ENCODE measurements at regions not wholly inside any gene's neighbourhood (a gene's known extent, or its start where the extent isn't known, plus 50 kb on each side); places are given as distances from the start of the nearest gene placed in this dataset.

DNA sequence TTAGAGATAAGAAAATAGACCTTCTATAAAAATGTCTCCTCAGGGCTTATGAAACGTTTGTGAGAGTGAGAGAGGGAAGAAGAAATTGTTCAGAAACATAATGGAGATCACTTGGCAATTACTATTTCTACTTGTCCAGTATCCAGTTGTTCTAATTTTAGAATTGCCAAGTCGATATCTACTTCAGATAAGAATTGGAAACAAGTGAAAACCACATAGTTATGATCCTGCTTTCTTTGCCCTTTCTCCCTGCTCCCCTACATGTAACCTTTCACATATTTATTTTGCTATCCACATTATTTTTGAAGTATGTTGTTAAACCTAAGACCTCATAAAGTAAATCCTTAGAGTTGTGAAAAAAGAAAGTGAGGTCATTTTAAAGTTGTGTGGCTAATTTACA is 1154.7 kb upstream of the ADGRL2 start:
- Mint-ChIP-seq H3K27ac (no peak overlapping the region), H3K4me1 (ENCODE audit: low read depth) (no peaks in the 10 kb centered on the region), H3K36me3 (ENCODE audit: low read depth) (no peaks in the 10 kb centered on the region), H3K9me3 (no peaks in the 10 kb centered on the region), H3K27me3 (ENCODE audit: low read depth) (no peaks in the 10 kb centered on the region), H3K4me3 (no peak overlapping the region)

DNA sequence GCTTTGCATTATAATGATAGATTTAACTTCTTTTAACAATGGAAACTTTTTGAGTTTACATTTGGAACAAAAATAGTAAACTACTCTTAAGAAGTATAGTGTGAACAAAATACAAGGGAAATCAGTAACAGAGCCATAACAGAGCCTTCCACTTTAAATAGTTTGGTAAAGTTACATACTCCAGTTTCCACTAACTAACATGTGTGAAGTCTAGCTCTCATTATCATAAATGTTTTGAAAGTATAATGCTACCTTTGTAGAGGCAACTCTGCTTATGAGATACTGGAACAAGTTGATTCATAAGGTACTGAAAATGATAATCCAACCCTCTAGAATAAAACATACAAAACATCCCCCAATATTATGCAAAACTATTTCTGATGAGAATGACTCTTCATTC is 1155.1 kb upstream of the ADGRL2 start:
- no peaks in the 10 kb centered on the region for H3K27me3 Mint-ChIP-seq (ENCODE audit: low read depth)
- no peak overlapping the region for H3K4me3 Mint-ChIP-seq
- H3K4me1 Mint-ChIP-seq (ENCODE audit: low read depth) = peaks cover 1% of the 10 kb centered on the region
- H3K9me3 Mint-ChIP-seq = no peaks in the 10 kb centered on the region
- H3K36me3 Mint-ChIP-seq (ENCODE audit: low read depth) = no peaks in the 10 kb centered on the region
- no peak overlapping the region for H3K27ac Mint-ChIP-seq

DNA sequence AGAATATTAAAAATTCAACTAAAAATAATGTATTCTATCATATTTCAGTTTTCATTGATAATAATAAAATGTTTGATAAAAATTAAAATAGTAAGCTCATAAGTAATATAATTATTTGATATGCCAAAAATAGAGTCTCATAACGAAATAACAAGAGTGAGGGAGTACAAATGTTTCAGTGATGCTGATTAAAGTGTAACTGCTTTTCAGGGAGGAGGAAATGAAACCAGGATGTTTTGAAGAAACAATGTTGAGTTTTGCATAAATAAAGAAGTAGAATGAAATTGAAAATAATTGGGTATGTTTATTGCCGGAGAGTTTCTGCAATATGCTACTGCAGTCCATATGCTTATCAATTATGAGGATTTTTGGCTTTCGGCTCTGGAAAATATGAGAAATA is 1159.8 kb upstream of the ADGRL2 start:
- no peak overlapping the region for H3K27ac Mint-ChIP-seq
- no peak overlapping the region for H3K4me3 Mint-ChIP-seq
- H3K4me1 Mint-ChIP-seq (ENCODE audit: low read depth) = peaks cover 1% of the 10 kb centered on the region

DNA sequence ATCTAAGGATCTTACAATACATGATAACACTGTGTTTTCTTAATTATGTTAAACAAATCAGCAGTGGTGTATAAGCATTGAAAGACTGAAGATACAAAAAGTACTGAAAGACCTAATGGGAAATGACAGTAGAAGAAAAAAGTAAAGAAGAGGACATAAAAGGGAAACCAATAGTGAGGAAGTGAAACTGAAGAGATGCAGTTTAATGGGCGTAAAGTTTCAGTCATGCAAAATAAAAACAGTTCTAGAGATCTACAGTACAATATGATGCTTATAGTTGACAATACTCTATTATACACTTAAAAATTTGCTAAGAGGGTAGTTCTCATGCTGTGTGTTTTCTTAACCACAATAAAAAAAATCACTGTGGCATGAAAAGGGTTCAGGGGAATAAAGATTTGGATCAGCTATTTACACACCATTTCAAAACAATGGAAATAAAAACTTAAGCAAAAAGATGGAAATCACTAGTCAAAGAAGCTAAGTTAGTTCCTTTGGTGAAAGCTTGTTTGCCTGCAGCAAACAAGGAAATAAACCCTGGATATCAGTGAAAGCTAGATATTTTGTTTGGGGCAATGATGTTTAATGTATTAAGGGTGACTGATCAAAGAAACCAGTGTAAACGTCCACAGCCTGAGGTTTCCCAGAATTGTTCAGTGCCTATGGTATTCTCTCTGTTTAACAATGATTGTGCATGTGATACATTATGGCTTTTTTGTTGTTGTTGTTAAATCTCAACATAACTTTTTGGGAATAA is 1160.8 kb upstream of the ADGRL2 start:
- Mint-ChIP-seq H3K36me3 (ENCODE audit: low read depth) (no peaks in the 10 kb centered on the region), H3K27ac (no peak overlapping the region)

More for the DNA sequence above, 1159.8 kb upstream of the ADGRL2 start:
- no peaks in the 10 kb centered on the region for H3K36me3 Mint-ChIP-seq (ENCODE audit: low read depth)
- H3K9me3 Mint-ChIP-seq = peaks cover 14% of the 10 kb centered on the region
- H3K27me3 Mint-ChIP-seq (ENCODE audit: low read depth) = no peaks in the 10 kb centered on the region

DNA sequence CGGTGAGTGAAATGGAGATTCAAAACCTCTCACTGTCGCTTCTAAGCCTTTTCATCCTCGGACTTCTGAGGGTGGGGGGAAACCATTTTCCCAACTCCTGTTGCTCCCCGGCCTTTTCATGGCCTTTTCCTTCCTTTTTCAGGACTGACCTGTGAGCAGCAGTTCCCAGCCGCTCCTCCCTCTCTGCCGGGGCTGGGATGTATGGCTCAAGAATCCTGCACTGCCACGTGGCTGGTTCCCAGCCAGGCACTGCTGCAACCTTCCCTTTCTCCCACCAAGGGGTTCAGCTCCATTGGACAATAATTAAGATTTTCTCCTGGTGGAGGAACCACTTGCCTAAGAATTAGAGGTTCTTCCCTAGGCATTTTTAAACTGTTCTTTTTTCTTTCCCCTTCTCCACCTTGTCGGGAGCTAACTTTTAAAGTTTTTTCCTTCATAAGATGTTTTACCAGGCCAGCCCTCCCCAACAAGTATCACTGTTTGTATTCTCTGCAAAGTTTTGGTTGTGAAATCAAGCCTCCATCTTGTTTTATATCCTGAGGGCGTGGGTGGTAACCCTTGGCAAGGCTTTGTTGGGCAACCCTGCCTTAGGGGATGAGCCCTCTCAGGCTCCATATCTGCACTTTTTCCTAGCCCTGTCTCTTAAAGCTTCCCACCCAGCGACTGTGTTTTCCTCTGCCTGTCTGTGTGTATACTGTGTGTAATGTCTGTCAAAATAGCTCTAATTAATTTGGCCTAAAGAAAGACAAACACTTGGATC is 1166.6 kb upstream of the ADGRL2 start:
- peaks cover 11% of the 10 kb centered on the region for H3K9me3 Mint-ChIP-seq
- H3K4me3 Mint-ChIP-seq = no peak overlapping the region
- H3K36me3 Mint-ChIP-seq (ENCODE audit: low read depth) = no peaks in the 10 kb centered on the region
- no peaks in the 10 kb centered on the region for H3K27me3 Mint-ChIP-seq (ENCODE audit: low read depth)
- H3K4me1 Mint-ChIP-seq (ENCODE audit: low read depth) = no peaks in the 10 kb centered on the region
- H3K27ac Mint-ChIP-seq = no peak overlapping the region

More for the DNA sequence above, 1160.8 kb upstream of the ADGRL2 start:
- no peaks in the 10 kb centered on the region for H3K27me3 Mint-ChIP-seq (ENCODE audit: low read depth)
- peaks cover 1% of the 10 kb centered on the region for H3K4me1 Mint-ChIP-seq (ENCODE audit: low read depth)
- H3K9me3 Mint-ChIP-seq = peaks cover 14% of the 10 kb centered on the region
- H3K4me3 Mint-ChIP-seq = no peak overlapping the region

DNA sequence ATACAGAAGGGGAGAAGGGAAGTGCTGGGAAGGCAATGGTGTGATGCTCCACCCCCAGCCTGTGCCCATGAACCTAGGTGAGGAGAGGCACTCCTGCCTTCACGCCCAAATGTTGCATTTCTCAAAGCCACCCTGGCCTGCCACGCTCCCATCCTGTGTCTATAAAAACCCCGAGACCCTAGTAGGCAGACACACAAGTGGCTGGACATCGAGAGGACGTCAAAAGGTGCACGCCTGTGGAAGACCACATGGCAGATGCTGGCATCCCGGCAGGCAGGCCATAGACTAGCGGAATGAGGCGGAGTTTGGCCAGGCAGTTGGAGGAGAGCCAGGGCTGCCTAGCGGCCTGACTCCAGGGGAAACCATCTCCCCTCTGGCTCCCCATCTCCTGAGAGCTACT is 1168.5 kb upstream of the ADGRL2 start:
- no peaks in the 10 kb centered on the region for H3K36me3 Mint-ChIP-seq (ENCODE audit: low read depth)
- H3K27ac Mint-ChIP-seq = no peak overlapping the region
- no peaks in the 10 kb centered on the region for H3K4me1 Mint-ChIP-seq (ENCODE audit: low read depth)

DNA sequence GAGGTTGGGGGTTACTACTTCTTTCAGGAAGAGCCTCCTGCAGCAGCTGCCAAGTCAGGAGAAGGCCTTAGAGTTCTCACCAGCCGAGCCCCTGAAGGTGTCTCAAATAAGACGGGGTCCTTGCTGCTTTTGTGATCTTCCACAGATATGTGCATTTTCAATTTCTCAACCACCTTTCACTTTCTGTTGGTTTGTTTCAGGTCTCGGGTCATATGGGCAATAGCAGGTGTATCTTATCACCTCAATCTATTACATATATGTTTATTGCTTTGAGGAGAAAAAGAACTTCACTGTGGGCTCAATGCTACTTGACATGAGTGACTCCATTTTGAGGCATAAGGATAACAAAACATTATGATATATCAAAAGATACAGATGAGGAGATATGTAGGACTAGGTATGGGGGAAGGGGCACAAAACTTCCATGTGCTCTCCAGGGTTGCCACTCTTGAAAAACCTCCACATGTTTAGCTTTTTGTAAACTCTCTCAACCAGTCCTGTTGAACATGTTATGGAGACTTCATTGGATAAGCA is 1171.4 kb upstream of the ADGRL2 start:
- Mint-ChIP-seq H3K9me3 (peaks cover 12% of the 10 kb centered on the region), H3K36me3 (ENCODE audit: low read depth) (no peaks in the 10 kb centered on the region), H3K4me1 (ENCODE audit: low read depth) (no peaks in the 10 kb centered on the region), H3K27me3 (ENCODE audit: low read depth) (no peaks in the 10 kb centered on the region), H3K4me3 (no peak overlapping the region), H3K27ac (no peak overlapping the region)

More for the DNA sequence above, 1168.5 kb upstream of the ADGRL2 start:
- no peaks in the 10 kb centered on the region for H3K27me3 Mint-ChIP-seq (ENCODE audit: low read depth)
- no peak overlapping the region for H3K4me3 Mint-ChIP-seq
- H3K9me3 Mint-ChIP-seq = peaks cover 11% of the 10 kb centered on the region

DNA sequence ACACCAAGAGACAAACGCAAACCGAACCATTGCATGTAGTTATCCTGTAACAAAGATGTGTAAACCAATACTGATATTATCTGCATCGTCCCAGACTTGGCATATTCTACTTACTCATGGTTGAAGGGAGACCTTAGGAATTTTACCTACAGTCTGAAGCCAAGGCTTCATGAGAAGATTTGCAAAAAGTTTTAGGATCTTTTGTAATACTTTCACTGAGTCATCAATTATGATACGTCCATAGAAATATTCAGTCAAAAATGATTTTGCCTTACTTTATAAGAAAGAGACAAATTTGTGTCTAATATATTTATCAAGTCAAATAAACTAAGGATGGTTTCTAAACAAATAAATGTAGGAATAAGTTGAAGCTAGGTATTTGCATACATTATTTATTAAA is 1176.1 kb upstream of the ADGRL2 start:
- Mint-ChIP-seq H3K27me3 (ENCODE audit: low read depth) (no peaks in the 10 kb centered on the region), H3K4me1 (ENCODE audit: low read depth) (no peaks in the 10 kb centered on the region), H3K9me3 (peaks cover 15% of the 10 kb centered on the region), H3K36me3 (ENCODE audit: low read depth) (no peaks in the 10 kb centered on the region), H3K27ac (no peak overlapping the region), H3K4me3 (no peak overlapping the region)

DNA sequence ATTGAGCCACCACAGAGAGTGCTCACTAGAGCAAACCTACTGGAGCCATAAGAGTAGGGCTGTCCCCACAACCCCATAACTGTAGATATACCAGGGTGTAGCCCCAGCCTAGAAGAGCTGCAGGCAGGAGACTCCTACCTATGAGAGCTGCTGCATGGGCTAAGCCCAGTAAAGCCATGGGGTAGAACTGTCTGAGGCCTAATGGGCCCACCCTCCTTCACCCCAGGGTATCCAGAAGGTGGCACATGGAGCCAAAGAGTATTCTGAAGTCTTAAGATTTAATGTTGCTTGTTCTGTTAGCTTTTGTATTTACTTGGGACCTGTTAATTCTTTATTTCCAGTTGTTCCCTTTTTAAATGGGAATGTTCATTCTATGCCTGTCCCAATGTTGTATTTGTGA is 1193.7 kb upstream of the ADGRL2 start:
- Mint-ChIP-seq H3K27me3 (ENCODE audit: low read depth) (no peaks in the 10 kb centered on the region), H3K36me3 (ENCODE audit: low read depth) (no peaks in the 10 kb centered on the region), H3K4me1 (ENCODE audit: low read depth) (no peaks in the 10 kb centered on the region), H3K27ac (no peak overlapping the region), H3K9me3 (peaks cover 15% of the 10 kb centered on the region), H3K4me3 (no peak overlapping the region)

DNA sequence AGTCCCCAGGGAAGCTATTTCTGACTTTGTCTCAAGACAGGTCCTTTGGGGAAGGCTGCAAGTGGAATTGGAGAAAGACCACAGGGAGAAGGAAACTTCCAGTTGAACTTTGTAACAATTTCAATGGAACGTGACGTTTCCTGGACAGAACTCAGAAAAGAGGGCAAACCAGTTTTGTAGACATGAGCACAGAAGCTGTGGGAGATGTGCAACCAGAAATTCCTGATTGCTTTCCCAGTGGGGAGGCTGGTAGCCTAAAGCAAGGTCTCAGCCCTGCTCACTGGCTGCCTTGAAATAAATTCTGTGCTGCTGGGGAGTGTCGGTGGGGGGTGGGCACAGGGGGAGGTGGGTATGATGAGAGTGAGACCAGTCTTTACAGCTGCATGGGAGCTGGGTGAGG is 1206.7 kb upstream of the ADGRL2 start:
- Mint-ChIP-seq H3K9me3 (peaks cover 43% of the 10 kb centered on the region), H3K27me3 (ENCODE audit: low read depth) (no peaks in the 10 kb centered on the region), H3K4me1 (ENCODE audit: low read depth) (no peaks in the 10 kb centered on the region), H3K27ac (no peak overlapping the region), H3K4me3 (no peak overlapping the region), H3K36me3 (ENCODE audit: low read depth) (no peaks in the 10 kb centered on the region)

DNA sequence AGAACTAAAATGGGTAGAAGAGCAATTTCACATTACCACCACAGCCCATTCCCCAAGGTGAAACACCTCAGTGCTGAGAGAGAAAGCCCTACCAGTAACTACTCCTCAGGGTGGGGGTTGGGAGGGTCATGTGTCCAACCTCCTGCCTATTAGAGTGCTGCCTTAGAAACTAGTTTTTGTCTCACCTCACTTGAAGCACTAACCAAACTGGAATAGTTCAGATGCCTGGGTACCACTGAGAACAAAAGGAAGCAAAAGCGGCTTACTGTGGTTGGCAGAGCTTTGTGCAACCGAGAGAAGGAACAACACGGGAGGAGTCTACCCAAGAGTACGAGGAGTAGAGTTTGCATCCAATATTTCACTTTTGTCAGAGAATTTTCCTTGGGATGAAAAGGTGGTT is 1207.5 kb upstream of the ADGRL2 start:
- H3K9me3 Mint-ChIP-seq = peaks cover 40% of the 10 kb centered on the region
- no peaks in the 10 kb centered on the region for H3K36me3 Mint-ChIP-seq (ENCODE audit: low read depth)
- no peak overlapping the region for H3K27ac Mint-ChIP-seq
- H3K4me1 Mint-ChIP-seq (ENCODE audit: low read depth) = no peaks in the 10 kb centered on the region
- no peak overlapping the region for H3K4me3 Mint-ChIP-seq
- no peaks in the 10 kb centered on the region for H3K27me3 Mint-ChIP-seq (ENCODE audit: low read depth)

DNA sequence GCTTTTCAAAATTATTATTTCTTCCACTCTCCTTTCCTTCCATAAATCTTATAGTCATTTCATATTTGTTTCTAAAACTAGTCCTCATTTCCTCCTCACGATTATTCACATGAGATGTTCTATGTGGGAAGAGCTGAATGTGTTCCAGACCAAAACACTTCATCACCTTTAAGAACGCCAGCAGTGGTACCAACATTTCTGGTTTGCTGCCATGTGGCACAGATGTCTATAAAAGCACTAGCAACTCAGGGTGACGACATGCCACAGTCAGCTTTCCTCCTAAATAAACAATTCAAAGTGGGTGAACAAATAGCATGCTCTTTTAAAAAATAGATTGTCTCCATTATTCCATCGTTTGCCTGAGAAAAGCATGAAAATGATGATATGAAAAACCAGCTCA is 1217.8 kb upstream of the ADGRL2 start:
- no peak overlapping the region for H3K4me3 Mint-ChIP-seq
- no peaks in the 10 kb centered on the region for H3K36me3 Mint-ChIP-seq (ENCODE audit: low read depth)
- no peak overlapping the region for H3K27ac Mint-ChIP-seq
- no peaks in the 10 kb centered on the region for H3K4me1 Mint-ChIP-seq (ENCODE audit: low read depth)
- peaks cover 20% of the 10 kb centered on the region for H3K9me3 Mint-ChIP-seq
- H3K27me3 Mint-ChIP-seq (ENCODE audit: low read depth) = no peaks in the 10 kb centered on the region

DNA sequence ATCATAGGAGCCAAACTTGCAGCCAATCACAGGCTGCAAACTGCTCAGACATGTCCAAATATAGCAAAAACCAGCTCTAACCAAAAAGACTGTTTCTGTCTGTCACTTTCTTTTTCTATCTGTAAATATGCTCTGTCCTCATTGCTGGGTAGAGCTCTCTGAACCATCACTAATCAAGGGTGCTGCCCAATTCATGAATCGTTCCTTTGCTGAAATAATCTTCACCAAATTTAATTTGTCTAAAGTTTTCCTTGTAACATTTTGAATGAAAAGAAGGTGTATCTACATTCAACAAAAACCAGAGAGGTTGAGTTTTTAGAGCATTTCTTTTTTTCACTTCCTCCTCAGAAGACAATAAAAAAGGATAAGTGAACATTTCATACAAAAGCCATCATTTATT is 1221.7 kb upstream of the ADGRL2 start:
- Mint-ChIP-seq H3K27me3 (ENCODE audit: low read depth) (no peaks in the 10 kb centered on the region), H3K4me3 (no peak overlapping the region)

DNA sequence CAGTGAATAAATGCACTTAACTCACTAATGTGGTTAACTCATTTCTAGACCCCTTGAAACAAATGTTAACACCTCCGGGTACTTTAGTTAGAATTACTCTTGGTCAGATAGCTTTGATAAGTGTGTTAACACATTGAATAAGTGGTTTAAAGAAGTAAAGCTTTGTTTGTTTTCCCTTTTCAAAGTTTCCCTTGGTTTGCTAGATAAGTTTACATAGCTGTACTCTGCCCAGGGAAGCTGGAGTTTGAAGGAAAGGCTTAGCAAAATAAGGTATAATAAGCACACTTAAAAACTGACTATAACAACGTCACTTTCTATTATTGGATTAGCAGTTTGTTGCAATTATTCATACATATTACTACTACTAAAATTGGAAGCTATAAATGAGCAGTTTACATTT is 1233.9 kb upstream of the ADGRL2 start:
- no peaks in the 10 kb centered on the region for H3K27me3 Mint-ChIP-seq (ENCODE audit: low read depth)
- no peak overlapping the region for H3K4me3 Mint-ChIP-seq
- no peak overlapping the region for H3K27ac Mint-ChIP-seq
- H3K36me3 Mint-ChIP-seq (ENCODE audit: low read depth) = no peaks in the 10 kb centered on the region
- no peaks in the 10 kb centered on the region for H3K4me1 Mint-ChIP-seq (ENCODE audit: low read depth)
- H3K9me3 Mint-ChIP-seq = peaks cover 4% of the 10 kb centered on the region

More for the DNA sequence above, 1221.7 kb upstream of the ADGRL2 start:
- no peak overlapping the region for H3K27ac Mint-ChIP-seq
- H3K9me3 Mint-ChIP-seq = peaks cover 10% of the 10 kb centered on the region
- no peaks in the 10 kb centered on the region for H3K4me1 Mint-ChIP-seq (ENCODE audit: low read depth)
- H3K36me3 Mint-ChIP-seq (ENCODE audit: low read depth) = no peaks in the 10 kb centered on the region

DNA sequence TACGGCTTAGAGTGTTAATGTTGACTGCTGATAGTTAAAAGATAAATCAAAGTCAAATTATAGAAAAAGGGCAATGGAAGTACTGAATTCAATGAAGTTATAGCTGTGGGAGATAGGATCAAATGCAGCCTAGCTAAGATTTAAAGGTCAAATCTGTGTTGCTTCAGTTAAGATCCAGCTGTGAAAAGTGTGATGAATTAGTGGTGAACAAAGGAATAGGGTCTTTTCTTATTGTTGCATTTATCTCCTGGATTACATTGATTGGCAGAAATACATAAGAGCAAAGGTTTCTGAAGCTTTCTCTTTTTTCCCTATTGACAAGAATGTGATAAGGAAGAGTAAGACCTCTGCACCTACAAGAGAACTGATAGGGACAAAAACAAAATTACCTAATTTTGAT is 1234.6 kb upstream of the ADGRL2 start:
- H3K9me3 Mint-ChIP-seq = peaks cover 4% of the 10 kb centered on the region
- H3K4me3 Mint-ChIP-seq = no peak overlapping the region
- no peaks in the 10 kb centered on the region for H3K4me1 Mint-ChIP-seq (ENCODE audit: low read depth)
- H3K27ac Mint-ChIP-seq = no peak overlapping the region
- no peaks in the 10 kb centered on the region for H3K27me3 Mint-ChIP-seq (ENCODE audit: low read depth)
- H3K36me3 Mint-ChIP-seq (ENCODE audit: low read depth) = no peaks in the 10 kb centered on the region

Data from T-helper 1 cell treated with Interleukin-12 subunit alpha and Interleukin-12 subunit beta and Interleukin-4 antibody, amounts not matched to agents 30 μg/mL and 1 μg/mL, for 36 hours (primary cell).